ENCODE measurements at regions not wholly inside any gene's neighbourhood (a gene's known extent, or its start where the extent isn't known, plus 50 kb on each side); places are given as distances from the start of the nearest gene placed in this dataset.

DNA sequence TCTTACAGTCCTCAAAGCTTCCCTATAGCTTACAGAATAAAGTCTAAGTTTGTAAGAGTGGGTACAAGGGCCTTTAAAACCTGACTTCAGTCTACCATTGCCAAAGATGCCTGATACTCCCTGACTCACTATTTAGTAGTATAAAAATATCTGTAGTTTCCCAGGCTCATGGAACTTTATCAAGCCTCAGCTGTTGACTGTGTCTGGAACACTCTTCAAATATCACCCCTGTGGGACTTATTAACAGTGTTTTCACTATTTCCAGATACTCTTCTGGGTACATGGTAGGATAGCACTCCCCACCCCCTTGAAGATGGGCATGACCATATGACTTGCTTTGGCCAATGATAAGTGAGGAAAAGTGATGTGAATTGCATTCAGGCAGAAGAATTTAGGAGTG is 105.3 kb upstream of the TENT5A start:
- TF ChIP-seq, protein P1, sequence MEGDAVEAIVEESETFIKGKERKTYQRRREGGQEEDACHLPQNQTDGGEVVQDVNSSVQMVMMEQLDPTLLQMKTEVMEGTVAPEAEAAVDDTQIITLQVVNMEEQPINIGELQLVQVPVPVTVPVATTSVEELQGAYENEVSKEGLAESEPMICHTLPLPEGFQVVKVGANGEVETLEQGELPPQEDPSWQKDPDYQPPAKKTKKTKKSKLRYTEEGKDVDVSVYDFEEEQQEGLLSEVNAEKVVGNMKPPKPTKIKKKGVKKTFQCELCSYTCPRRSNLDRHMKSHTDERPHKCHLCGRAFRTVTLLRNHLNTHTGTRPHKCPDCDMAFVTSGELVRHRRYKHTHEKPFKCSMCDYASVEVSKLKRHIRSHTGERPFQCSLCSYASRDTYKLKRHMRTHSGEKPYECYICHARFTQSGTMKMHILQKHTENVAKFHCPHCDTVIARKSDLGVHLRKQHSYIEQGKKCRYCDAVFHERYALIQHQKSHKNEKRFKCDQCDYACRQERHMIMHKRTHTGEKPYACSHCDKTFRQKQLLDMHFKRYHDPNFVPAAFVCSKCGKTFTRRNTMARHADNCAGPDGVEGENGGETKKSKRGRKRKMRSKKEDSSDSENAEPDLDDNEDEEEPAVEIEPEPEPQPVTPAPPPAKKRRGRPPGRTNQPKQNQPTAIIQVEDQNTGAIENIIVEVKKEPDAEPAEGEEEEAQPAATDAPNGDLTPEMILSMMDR (IDR thresholded peaks at IDR 0.05), result no peak
- TF ChIP-seq POLR2A (IDR thresholded peaks at IDR 0.05), result no peak
